ENCODE measurements at regions not wholly inside any gene's neighbourhood (a gene's known extent, or its start where the extent isn't known, plus 50 kb on each side); places are given as distances from the start of the nearest gene placed in this dataset.

GRCh38 chr6:154595538-154595937 lies 85.1 kb upstream of the CNKSR3 start:
- in situ Hi-C loops (cut with HindIII; ENCODE audit: low pct_ligation_motif_present, low pct_unique_long_range_greater_than_20kb, low sequenced_read_pairs): no loop called here
- DNase-seq: no peak

GRCh38 chr6:154596009-154596408 lies 85.5 kb upstream of the CNKSR3 start:
- no peak for DNase-seq
- in situ Hi-C loops (cut with HindIII; ENCODE audit: low pct_ligation_motif_present, low pct_unique_long_range_greater_than_20kb, low sequenced_read_pairs): no loop called here

- in situ Hi-C loops (cut with HindIII; ENCODE audit: low pct_ligation_motif_present, low pct_unique_long_range_greater_than_20kb, low sequenced_read_pairs): no loop called here
- no peak for DNase-seq
Observed at GRCh38 chr6:154596701-154597100, 86.2 kb upstream of the CNKSR3 start.

- in situ Hi-C loops (cut with HindIII; ENCODE audit: low pct_ligation_motif_present, low pct_unique_long_range_greater_than_20kb, low sequenced_read_pairs): no loop called here
- DNase-seq: no peak
Observed at GRCh38 chr6:154598399-154598798, 87.9 kb upstream of the CNKSR3 start.

GRCh38 chr6:154602296-154602695 lies 91.8 kb upstream of the CNKSR3 start:
- DNase-seq: no peak
- in situ Hi-C loops (cut with HindIII; ENCODE audit: low pct_ligation_motif_present, low pct_unique_long_range_greater_than_20kb, low sequenced_read_pairs): no loop called here

GRCh38 chr6:154602708-154603107 lies 92.2 kb upstream of the CNKSR3 start:
- in situ Hi-C loops (cut with HindIII; ENCODE audit: low pct_ligation_motif_present, low pct_unique_long_range_greater_than_20kb, low sequenced_read_pairs): no loop called here
- no peak for DNase-seq

- in situ Hi-C loops (cut with HindIII; ENCODE audit: low pct_ligation_motif_present, low pct_unique_long_range_greater_than_20kb, low sequenced_read_pairs): no loop called here
Observed at GRCh38 chr6:154604119-154604518, 93.6 kb upstream of the CNKSR3 start.

GRCh38 chr6:154605178-154605881 lies 94.8 kb upstream of the CNKSR3 start:
- DNase-seq: no peak
- in situ Hi-C loops (cut with HindIII; ENCODE audit: low pct_ligation_motif_present, low pct_unique_long_range_greater_than_20kb, low sequenced_read_pairs): no loop called here

More at GRCh38 chr6:154604119-154604518, 93.6 kb upstream of the CNKSR3 start:
- DNase-seq: no peak

- no peak for DNase-seq
- in situ Hi-C loops (cut with HindIII; ENCODE audit: low pct_ligation_motif_present, low pct_unique_long_range_greater_than_20kb, low sequenced_read_pairs): no loop called here
Observed at GRCh38 chr6:154605882-154606370, 95.4 kb upstream of the CNKSR3 start.

- in situ Hi-C loops (cut with HindIII; ENCODE audit: low pct_ligation_motif_present, low pct_unique_long_range_greater_than_20kb, low sequenced_read_pairs): no loop called here
- DNase-seq: no peak
Observed at GRCh38 chr6:154606457-154606856, 96.0 kb upstream of the CNKSR3 start.

GRCh38 chr6:154606860-154607259 lies 96.4 kb upstream of the CNKSR3 start:
- in situ Hi-C loops (cut with HindIII; ENCODE audit: low pct_ligation_motif_present, low pct_unique_long_range_greater_than_20kb, low sequenced_read_pairs): no loop called here
- no peak for DNase-seq

- no peak for DNase-seq
Observed at GRCh38 chr6:154611241-154611640, 100.8 kb upstream of the CNKSR3 start.

GRCh38 chr6:154611847-154612246 lies 101.4 kb upstream of the CNKSR3 start:
- in situ Hi-C loops (cut with HindIII; ENCODE audit: low pct_ligation_motif_present, low pct_unique_long_range_greater_than_20kb, low sequenced_read_pairs): no loop called here
- no peak for DNase-seq

More at GRCh38 chr6:154611241-154611640, 100.8 kb upstream of the CNKSR3 start:
- in situ Hi-C loops (cut with HindIII; ENCODE audit: low pct_ligation_motif_present, low pct_unique_long_range_greater_than_20kb, low sequenced_read_pairs): no loop called here

GRCh38 chr6:154613137-154613676 lies 102.7 kb upstream of the CNKSR3 start:
- in situ Hi-C loops (cut with HindIII; ENCODE audit: low pct_ligation_motif_present, low pct_unique_long_range_greater_than_20kb, low sequenced_read_pairs): no loop called here
- DNase-seq: no peak

- no peak for DNase-seq
- in situ Hi-C loops (cut with HindIII; ENCODE audit: low pct_ligation_motif_present, low pct_unique_long_range_greater_than_20kb, low sequenced_read_pairs): no loop called here
Observed at GRCh38 chr6:154614101-154614500, 103.6 kb upstream of the CNKSR3 start.

GRCh38 chr6:154614641-154615040 lies 104.2 kb upstream of the CNKSR3 start:
- in situ Hi-C loops (cut with HindIII; ENCODE audit: low pct_ligation_motif_present, low pct_unique_long_range_greater_than_20kb, low sequenced_read_pairs): no loop called here
- DNase-seq: no peak

GRCh38 chr6:154615483-154616025 lies 105.1 kb upstream of the CNKSR3 start:
- in situ Hi-C loops (cut with HindIII; ENCODE audit: low pct_ligation_motif_present, low pct_unique_long_range_greater_than_20kb, low sequenced_read_pairs): no loop called here
- peak; percentile 83 for DNase-seq

GRCh38 chr6:154617175-154617574 lies 106.7 kb upstream of the CNKSR3 start:
- no peak for DNase-seq
- in situ Hi-C loops (cut with HindIII; ENCODE audit: low pct_ligation_motif_present, low pct_unique_long_range_greater_than_20kb, low sequenced_read_pairs): no loop called here

GRCh38 chr6:154619146-154619545 lies 108.7 kb upstream of the CNKSR3 start:
- in situ Hi-C loops (cut with HindIII; ENCODE audit: low pct_ligation_motif_present, low pct_unique_long_range_greater_than_20kb, low sequenced_read_pairs): no loop called here

GRCh38 chr6:154621686-154622085 lies 111.2 kb upstream of the CNKSR3 start:
- in situ Hi-C loops (cut with HindIII; ENCODE audit: low pct_ligation_motif_present, low pct_unique_long_range_greater_than_20kb, low sequenced_read_pairs): no loop called here
- DNase-seq: no peak

More at GRCh38 chr6:154619146-154619545, 108.7 kb upstream of the CNKSR3 start:
- DNase-seq: no peak
